ENCODE measurements at regions not wholly inside any gene's neighbourhood (a gene's known extent, or its start where the extent isn't known, plus 50 kb on each side); places are given as distances from the start of the nearest gene placed in this dataset.

DNA sequence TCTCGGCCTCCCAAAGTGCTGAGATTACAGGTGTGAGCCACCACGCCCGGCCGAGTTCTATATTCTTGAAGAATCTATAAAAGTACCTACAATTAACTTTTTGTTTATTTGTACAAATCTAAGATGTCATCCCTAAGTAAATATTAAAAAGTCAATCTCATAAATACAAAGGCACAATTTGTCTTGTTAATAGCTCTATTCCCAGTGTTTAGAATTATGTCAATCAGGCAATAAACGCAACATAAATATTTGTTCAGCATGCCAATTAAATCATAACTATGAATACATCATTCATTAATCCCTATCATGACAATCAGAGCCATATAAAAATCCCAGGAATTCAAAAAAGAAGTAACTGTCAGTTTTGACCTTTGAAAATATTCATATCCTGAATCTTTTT is 68.9 kb upstream of the CDH18 start:
- peak; percentile 90 for DNase-seq (ENCODE audit: low read depth)
- TF ChIP-seq, protein P1, sequence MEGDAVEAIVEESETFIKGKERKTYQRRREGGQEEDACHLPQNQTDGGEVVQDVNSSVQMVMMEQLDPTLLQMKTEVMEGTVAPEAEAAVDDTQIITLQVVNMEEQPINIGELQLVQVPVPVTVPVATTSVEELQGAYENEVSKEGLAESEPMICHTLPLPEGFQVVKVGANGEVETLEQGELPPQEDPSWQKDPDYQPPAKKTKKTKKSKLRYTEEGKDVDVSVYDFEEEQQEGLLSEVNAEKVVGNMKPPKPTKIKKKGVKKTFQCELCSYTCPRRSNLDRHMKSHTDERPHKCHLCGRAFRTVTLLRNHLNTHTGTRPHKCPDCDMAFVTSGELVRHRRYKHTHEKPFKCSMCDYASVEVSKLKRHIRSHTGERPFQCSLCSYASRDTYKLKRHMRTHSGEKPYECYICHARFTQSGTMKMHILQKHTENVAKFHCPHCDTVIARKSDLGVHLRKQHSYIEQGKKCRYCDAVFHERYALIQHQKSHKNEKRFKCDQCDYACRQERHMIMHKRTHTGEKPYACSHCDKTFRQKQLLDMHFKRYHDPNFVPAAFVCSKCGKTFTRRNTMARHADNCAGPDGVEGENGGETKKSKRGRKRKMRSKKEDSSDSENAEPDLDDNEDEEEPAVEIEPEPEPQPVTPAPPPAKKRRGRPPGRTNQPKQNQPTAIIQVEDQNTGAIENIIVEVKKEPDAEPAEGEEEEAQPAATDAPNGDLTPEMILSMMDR (IDR thresholded peaks at IDR 0.05; ENCODE audit: control insufficient read depth, extremely low read depth, insufficient read depth), result no peak
- no peak overlapping the region for H3K4me3 ChIP-seq (ENCODE audit: low read depth, low read length)

- H3K4me3 ChIP-seq (ENCODE audit: low read depth, low read length), result no peak overlapping the region
- DNase-seq (ENCODE audit: low read depth), result no peak
- TF ChIP-seq, protein P1 (IDR thresholded peaks at IDR 0.05; ENCODE audit: control insufficient read depth, extremely low read depth, insufficient read depth), result no peak
These were observed 67.3 kb upstream of the CDH18 start for GRCh38 chr5:20055301-20055700.

DNA sequence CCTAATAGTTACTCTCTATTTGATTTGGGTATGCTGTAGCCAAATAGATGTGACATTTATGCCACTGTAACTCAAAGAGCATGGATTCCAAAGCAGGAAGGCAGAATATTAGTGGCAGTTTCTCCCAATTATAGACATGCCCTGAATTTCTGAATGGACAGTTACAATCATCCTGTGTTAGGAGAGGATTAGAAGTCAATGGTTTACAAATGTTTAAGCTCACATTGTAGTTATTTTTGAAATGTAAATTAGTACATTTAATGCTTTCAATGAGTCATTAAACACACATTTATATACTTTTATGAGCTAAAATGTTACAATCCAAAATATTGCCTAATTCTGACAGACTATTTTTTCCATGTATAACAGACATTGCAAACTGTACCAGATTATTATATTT is 62.3 kb upstream of the CDH18 start:
- TF ChIP-seq, protein P1 (IDR thresholded peaks at IDR 0.05; ENCODE audit: control insufficient read depth, extremely low read depth, insufficient read depth), result no peak
- DNase-seq (ENCODE audit: low read depth), result no peak
- no peak overlapping the region for H3K4me3 ChIP-seq (ENCODE audit: low read depth, low read length)

GRCh38 chr5:20044460-20044859 is 56.5 kb upstream of the CDH18 start:
- TF ChIP-seq, protein P1 (IDR thresholded peaks at IDR 0.05; ENCODE audit: control insufficient read depth, extremely low read depth, insufficient read depth), result no peak
- no peak for DNase-seq (ENCODE audit: low read depth)
- H3K4me3 ChIP-seq (ENCODE audit: low read depth, low read length), result no peak overlapping the region

- TF ChIP-seq, protein P1 (IDR thresholded peaks at IDR 0.05; ENCODE audit: control insufficient read depth, extremely low read depth, insufficient read depth), result no peak
- H3K4me3 ChIP-seq (ENCODE audit: low read depth, low read length), result no peak overlapping the region
- DNase-seq (ENCODE audit: low read depth), result no peak
These were observed 53.6 kb upstream of the CDH18 start for GRCh38 chr5:20041326-20042274.

DNA sequence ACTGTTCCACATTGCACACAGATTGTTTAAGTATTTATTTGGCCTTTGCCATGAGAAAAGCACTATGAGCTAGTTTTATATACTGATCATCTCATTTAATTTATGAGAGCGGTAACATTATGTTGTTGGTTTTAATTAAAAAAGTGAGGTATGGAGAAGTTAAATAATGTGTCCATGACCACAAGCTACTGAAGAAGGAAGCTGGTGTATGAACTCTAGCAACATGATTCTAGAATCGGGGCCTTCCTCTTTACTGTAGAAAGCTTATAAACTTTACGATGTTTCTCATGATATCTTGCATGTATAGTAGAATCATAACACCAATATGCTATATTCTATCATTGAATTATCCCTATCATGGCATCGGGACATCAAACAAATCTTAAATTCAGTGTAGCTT is 52.9 kb upstream of the CDH18 start:
- no peak overlapping the region for H3K4me3 ChIP-seq (ENCODE audit: low read depth, low read length)
- TF ChIP-seq, protein P1 (IDR thresholded peaks at IDR 0.05; ENCODE audit: control insufficient read depth, extremely low read depth, insufficient read depth), result no peak
- DNase-seq (ENCODE audit: low read depth), result no peak

Measured in LNCaP clone FGC (cell line).